ENCODE measurements at regions not wholly inside any gene's neighbourhood (a gene's known extent, or its start where the extent isn't known, plus 50 kb on each side); places are given as distances from the start of the nearest gene placed in this dataset.

- no peak for TF ChIP-seq POLR2AphosphoS5 (IDR thresholded peaks at IDR 0.05; ENCODE audit: borderline replicate concordance, low read depth, low read length)
- TF ChIP-seq EZH2 (IDR thresholded peaks at IDR 0.05) = no peak
Measured at GRCh38 chr10:93149761-93150160, 76.1 kb downstream of the CYP26A1 start.
